WTC11 (cell line): ENCODE measurements at regions not wholly inside any gene's neighbourhood (a gene's known extent, or its start where the extent isn't known, plus 50 kb on each side); places are given as distances from the start of the nearest gene placed in this dataset.

Experiments
- ATAC-seq: fragments of 200-7000 bp; cut with Tn5 transposase; 2 replicates; pipeline ENCODE4 v1.10.0; 2021; ENCODE audit warnings: mild to moderate bottlenecking, moderate library complexity
- CTCF ChIA-PET: fragments of 300-600 bp; sonication (Branson Sonifier 250); formaldehyde crosslinking; loops from one replicate; lab custom pipeline; 2021; ENCODE audit warnings: antibody characterized with exemption; lab: Charles Lee
- POLR2A ChIA-PET: fragments of 350-600 bp; sonication (Branson Sonifier 250); formaldehyde crosslinking; loops from one replicate; lab custom pipeline; 2021; ENCODE audit warnings: antibody characterized with exemption; lab: Charles Lee
- DNase-seq: peaks from one replicate; pipeline ENCODE4 v3.0.0; 2021; ENCODE audit warnings: low spot score
- H3K27ac Mint-ChIP-seq: 2 replicates; pipeline ENCODE4 v1.8.0; 2021; ENCODE audit warnings: mixed read lengths
- H3K27me3 Mint-ChIP-seq: 2 replicates; pipeline ENCODE4 v1.8.0; 2021; ENCODE audit warnings: low read depth, mild to moderate bottlenecking, moderate library complexity, mixed read lengths
- H3K36me3 Mint-ChIP-seq: 2 replicates; pipeline ENCODE4 v1.8.0; 2021; ENCODE audit warnings: mixed read lengths
- H3K4me1 Mint-ChIP-seq: 2 replicates; pipeline ENCODE4 v1.8.0; 2022; ENCODE audit warnings: mixed read lengths
- H3K4me3 Mint-ChIP-seq: 2 replicates; pipeline ENCODE4 v1.8.0; 2021; ENCODE audit warnings: mild to moderate bottlenecking, moderate library complexity, mixed read lengths
- H3K9me3 Mint-ChIP-seq: 2 replicates; pipeline ENCODE4 v1.8.0; 2021; ENCODE audit warnings: mixed read lengths
- AFF4 ChIP-seq: sonication (generic); formaldehyde crosslinking; IDR thresholded peaks from 2 replicates; pipeline ENCODE4 v1.8.1; 2023; ENCODE audit warnings: mild to moderate bottlenecking, missing genetic modification reagents, borderline replicate concordance
- ATF6 ChIP-seq: sonication (generic); formaldehyde crosslinking; IDR thresholded peaks from 2 replicates; pipeline ENCODE4 v1.8.1; 2023; ENCODE audit warnings: mild to moderate bottlenecking, missing genetic modification reagents
- CDX4 ChIP-seq: fragments of 250-450 bp; sonication (Bioruptor Pico); IDR thresholded peaks from 2 replicates; pipeline ENCODE4 v1.9.0; 2021; ENCODE audit warnings: moderate library complexity, mild to moderate bottlenecking, inconsistent platforms, borderline replicate concordance
- E2F1 ChIP-seq: sonication (generic); formaldehyde crosslinking; IDR thresholded peaks from 2 replicates; pipeline ENCODE4 v1.8.0; 2022; ENCODE audit warnings: mild to moderate bottlenecking, missing genetic modification reagents
- E2F4 ChIP-seq: sonication (generic); formaldehyde crosslinking; IDR thresholded peaks from 2 replicates; pipeline ENCODE4 v1.8.1; 2022; ENCODE audit warnings: low read depth, mild to moderate bottlenecking, moderate library complexity, missing genetic modification reagents, borderline replicate concordance
- FOXJ3 ChIP-seq: sonication (generic); formaldehyde crosslinking; IDR thresholded peaks from 2 replicates; pipeline ENCODE4 v1.9.0; 2021; ENCODE audit warnings: missing genetic modification reagents, mild to moderate bottlenecking, borderline replicate concordance
- HMGXB4 ChIP-seq: sonication (generic); formaldehyde crosslinking; IDR thresholded peaks from 2 replicates; pipeline ENCODE4 v1.8.1; 2023; ENCODE audit warnings: mild to moderate bottlenecking, moderate library complexity, missing genetic modification reagents
- KAT7 ChIP-seq: sonication (generic); formaldehyde crosslinking; IDR thresholded peaks from 2 replicates; pipeline ENCODE4 v1.8.1; 2023; ENCODE audit warnings: missing genetic modification reagents, mild to moderate bottlenecking, borderline replicate concordance
- NR2C2 ChIP-seq: sonication (generic); formaldehyde crosslinking; IDR thresholded peaks from 2 replicates; pipeline ENCODE4 v1.8.0; 2022; ENCODE audit warnings: mild to moderate bottlenecking, missing genetic modification reagents
- PRRX2 ChIP-seq: fragments of 250-450 bp; sonication (Bioruptor Pico); IDR thresholded peaks from 2 replicates; pipeline ENCODE4 v1.8.0; 2021; ENCODE audit warnings: mild to moderate bottlenecking
- SOX15 ChIP-seq: fragments of 250-450 bp; sonication (Bioruptor Pico); IDR thresholded peaks from 2 replicates; pipeline ENCODE4 v1.9.0; 2021; ENCODE audit warnings: mild to moderate bottlenecking
- STAT6 ChIP-seq: sonication (generic); formaldehyde crosslinking; conservative IDR thresholded peaks from 2 replicates; pipeline ENCODE4 v1.8.1; 2023; ENCODE audit warnings: mild to moderate bottlenecking, low read depth, missing genetic modification reagents, moderate library complexity
- TEAD1 ChIP-seq: sonication (generic); formaldehyde crosslinking; IDR thresholded peaks from 2 replicates; pipeline ENCODE4 v1.8.0; 2022; ENCODE audit warnings: mild to moderate bottlenecking, missing genetic modification reagents
- ZNF263 ChIP-seq: sonication (generic); formaldehyde crosslinking; IDR thresholded peaks from 2 replicates; pipeline ENCODE4 v1.8.1; 2022; ENCODE audit warnings: low read depth, mild to moderate bottlenecking, moderate library complexity, missing genetic modification reagents
- ZNF425 ChIP-seq: fragments of 250-450 bp; sonication (Bioruptor Pico); conservative IDR thresholded peaks from 2 replicates; pipeline ENCODE4 v1.9.0; 2021; ENCODE audit warnings: mild to moderate bottlenecking
- ZSCAN18 ChIP-seq: fragments of 250-450 bp; sonication (Bioruptor Pico); IDR thresholded peaks from 2 replicates; pipeline ENCODE4 v2.1.2; 2022; ENCODE audit warnings: mild to moderate bottlenecking, moderate library complexity

- no peak for TF ChIP-seq ZSCAN18 (CRISPR knock-in tag)
- no peak for TF ChIP-seq E2F4 (CRISPR knock-in tag)
- TF ChIP-seq FOXJ3, result no peak
- no peak for TF ChIP-seq ATF6 (CRISPR knock-in tag)
- TF ChIP-seq NR2C2 (CRISPR knock-in tag), result no peak
- TF ChIP-seq SOX15 (CRISPR knock-in tag), result no peak
- TF ChIP-seq HMGXB4, result no peak
- no peak for TF ChIP-seq TEAD1 (CRISPR knock-in tag)
- no peak for TF ChIP-seq PRRX2
- no peak for TF ChIP-seq E2F1 (CRISPR knock-in tag)
- TF ChIP-seq ZNF263, result no peak
- no peak for TF ChIP-seq CDX4 (CRISPR knock-in tag)
- TF ChIP-seq, all 79 proteins: peak for 0
- Mint-ChIP-seq H3K27ac (no peak overlapping the region), H3K4me1 (no peaks in the 10 kb centered on the region), H3K4me3 (no peak overlapping the region), H3K9me3 (peaks cover 6% of the 10 kb centered on the region; the same call in 1 of the 2 replicates), H3K27me3 (no peaks in the 10 kb centered on the region), H3K36me3 (no peaks in the 10 kb centered on the region)
- ATAC-seq, result no peak
- DNase-seq, result no peak
- CTCF ChIA-PET, result no interaction called here
- POLR2A ChIA-PET, result no interaction called here
Observed at GRCh38 chr4:32087211-32087610, 1367.0 kb downstream of the PCDH7 start.

GRCh38 chr4:32094987-32095386, 1374.8 kb downstream of the PCDH7 start:
- CTCF ChIA-PET, result no interaction called here
- H3K27me3 Mint-ChIP-seq, result no peaks in the 10 kb centered on the region
- DNase-seq, result no peak
- no peaks in the 10 kb centered on the region for H3K4me1 Mint-ChIP-seq
- H3K9me3 Mint-ChIP-seq, result no peaks in the 10 kb centered on the region
- H3K36me3 Mint-ChIP-seq, result no peaks in the 10 kb centered on the region
- no peak overlapping the region for H3K4me3 Mint-ChIP-seq
- H3K27ac Mint-ChIP-seq, result no peak overlapping the region
- POLR2A ChIA-PET, result no interaction called here
- ATAC-seq, result no peak
- TF ChIP-seq STAT6 (CRISPR knock-in tag) (no peak), ZNF425 (no peak), AFF4 (CRISPR knock-in tag) (no peak), KAT7 (CRISPR knock-in tag) (no peak)
